Left ventricle myocardium inferior (tissue), 1 donor: ENCODE measurements at regions not wholly inside any gene's neighbourhood (a gene's known extent, or its start where the extent isn't known, plus 50 kb on each side); places are given as distances from the start of the nearest gene placed in this dataset.

ENCODE experiments used
- DNase-seq: peaks from one replicate; pipeline ENCODE4 v3.0.0-alpha.2; 2020
- H3K27ac ChIP-seq: fragments of 200-600 bp; replicated peaks from 2 replicates; pipeline ENCODE4 v1.8.0; 2021
- H3K27me3 ChIP-seq: fragments of 200-600 bp; 2 replicates; pipeline ENCODE4 v1.8.0; 2021; ENCODE audit warnings: low read depth
- H3K36me3 ChIP-seq: fragments of 200-600 bp; 2 replicates; pipeline ENCODE4 v1.8.0; 2021
- H3K4me1 ChIP-seq: fragments of 200-600 bp; 2 replicates; pipeline ENCODE4 v1.8.0; 2021
- H3K4me3 ChIP-seq: fragments of 200-600 bp; 2 replicates; pipeline ENCODE4 v1.8.0; 2021; ENCODE audit warnings: mild to moderate bottlenecking, moderate library complexity
- H3K9me3 ChIP-seq: fragments of 200-600 bp; replicated peaks from 2 replicates; pipeline ENCODE4 v1.8.0; 2021
- CTCF ChIP-seq: fragments of 200-600 bp; IDR thresholded peaks from 2 replicates; pipeline ENCODE4 v1.8.0; 2021; ENCODE audit warnings: antibody characterized with exemption, mild to moderate bottlenecking, borderline replicate concordance
- intact Hi-C: fragments of 100-400 bp; cut with micrococcal nuclease; formaldehyde crosslinking; loops from one replicate; pipeline ENCODE4 v1.11.0; 2022
- donor health status: DM: no; HTN: yes; CAD: no; lungs with severe emphysema.

- Histone ChIP-seq H3K27ac (no peak overlapping the region), H3K36me3 (no peaks in the 10 kb centered on the region), H3K4me3 (no peak overlapping the region), H3K9me3 (peaks cover 7% of the 10 kb centered on the region), H3K27me3 (no peaks in the 10 kb centered on the region), H3K4me1 (no peaks in the 10 kb centered on the region)
- DNase-seq: no peak
- TF ChIP-seq CTCF: no peak
- intact Hi-C loops: no loop called here
Measured at GRCh38 chrX:4373791-4374190, 660.3 kb upstream of the PRKX start.

GRCh38 chrX:4358577-4358976 is 645.1 kb upstream of the PRKX start:
- no peak for DNase-seq
- Histone ChIP-seq H3K4me3 (no peak overlapping the region), H3K4me1 (no peaks in the 10 kb centered on the region), H3K27me3 (no peaks in the 10 kb centered on the region), H3K9me3 (no peaks in the 10 kb centered on the region), H3K27ac (no peak overlapping the region), H3K36me3 (no peaks in the 10 kb centered on the region)
- no peak for TF ChIP-seq CTCF
- intact Hi-C loops: no loop called here

GRCh38 chrX:4322916-4323315 is 609.5 kb upstream of the PRKX start:
- no peak for DNase-seq

GRCh38 chrX:4320436-4320947 is 607.0 kb upstream of the PRKX start:
- TF ChIP-seq CTCF: no peak
- DNase-seq: no peak
- H3K4me3 ChIP-seq: no peak overlapping the region
- H3K36me3 ChIP-seq: no peaks in the 10 kb centered on the region
- H3K9me3 ChIP-seq: no peaks in the 10 kb centered on the region
- H3K27ac ChIP-seq: no peak overlapping the region
- intact Hi-C loops: no loop called here
- no peaks in the 10 kb centered on the region for H3K27me3 ChIP-seq
- no peaks in the 10 kb centered on the region for H3K4me1 ChIP-seq

More at GRCh38 chrX:4322916-4323315, 609.5 kb upstream of the PRKX start:
- no peaks in the 10 kb centered on the region for H3K9me3 ChIP-seq
- no peaks in the 10 kb centered on the region for H3K36me3 ChIP-seq
- H3K4me3 ChIP-seq: no peak overlapping the region
- intact Hi-C loops: no loop called here
- no peaks in the 10 kb centered on the region for H3K4me1 ChIP-seq
- TF ChIP-seq CTCF: no peak
- no peaks in the 10 kb centered on the region for H3K27me3 ChIP-seq
- H3K27ac ChIP-seq: no peak overlapping the region

- no peaks in the 10 kb centered on the region for H3K9me3 ChIP-seq
- H3K4me3 ChIP-seq: no peak overlapping the region
- TF ChIP-seq CTCF: no peak
- no peak overlapping the region for H3K27ac ChIP-seq
- intact Hi-C loops: no loop called here
- H3K36me3 ChIP-seq: no peaks in the 10 kb centered on the region
- H3K27me3 ChIP-seq: no peaks in the 10 kb centered on the region
- no peaks in the 10 kb centered on the region for H3K4me1 ChIP-seq
- no peak for DNase-seq
Measured at GRCh38 chrX:4315891-4316290, 602.4 kb upstream of the PRKX start.

GRCh38 chrX:4314586-4314985 is 601.1 kb upstream of the PRKX start:
- Histone ChIP-seq H3K9me3 (no peaks in the 10 kb centered on the region), H3K27me3 (no peaks in the 10 kb centered on the region), H3K4me1 (no peaks in the 10 kb centered on the region), H3K27ac (no peak overlapping the region), H3K36me3 (no peaks in the 10 kb centered on the region), H3K4me3 (no peak overlapping the region)
- TF ChIP-seq CTCF: no peak
- no peak for DNase-seq
- intact Hi-C loops: no loop called here
